SHP77 treated with DMSO at 0.1 percent for 48 hours (cell line): ENCODE measurements at regions not wholly inside any gene's neighbourhood (a gene's known extent, or its start where the extent isn't known, plus 50 kb on each side); places are given as distances from the start of the nearest gene placed in this dataset.

Source experiments
- DNase-seq: peaks from one replicate; lab custom pipeline; 2025; lab: John Stamatoyannopoulos, UW

DNA sequence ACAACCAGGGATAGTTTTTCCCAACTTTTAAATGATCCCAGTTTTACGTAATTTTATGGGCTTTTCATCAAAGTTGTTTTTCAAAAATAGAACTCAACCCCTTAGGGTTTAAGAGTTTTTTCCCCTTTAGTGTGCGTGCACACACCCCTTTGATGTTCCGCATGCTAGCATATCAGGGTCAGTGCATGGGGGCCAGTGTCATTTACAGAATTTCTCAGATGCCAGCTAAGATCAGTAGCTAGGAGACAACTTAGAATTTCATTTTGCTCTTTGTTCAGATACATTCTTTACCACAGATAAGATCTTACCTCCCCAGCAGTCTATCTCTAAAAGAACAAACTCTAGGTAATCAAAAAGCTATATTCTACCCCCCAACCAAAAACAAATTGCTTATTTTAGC, 238.5 kb upstream of the SASH1 start:
- DNase-seq, result no peak

DNA sequence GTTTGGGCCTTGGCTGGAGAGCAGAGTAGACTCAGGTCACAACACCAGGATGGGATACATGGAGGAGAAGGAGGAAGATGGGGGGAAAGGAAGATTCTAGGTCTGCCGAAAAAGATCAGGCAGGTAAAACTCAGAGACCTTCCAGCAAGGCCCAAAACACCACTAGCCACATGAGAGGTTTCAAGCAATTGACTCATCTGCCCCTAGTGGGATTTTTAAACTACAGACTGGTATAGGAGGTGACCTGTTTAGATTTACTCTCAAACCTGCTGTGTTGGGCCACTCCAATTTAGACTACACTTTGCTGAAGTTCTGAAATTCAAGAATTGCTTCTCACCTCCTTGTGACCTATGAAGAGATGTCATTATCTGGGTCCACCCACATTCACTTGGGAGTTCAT, 236.9 kb upstream of the SASH1 start:
- DNase-seq, result no peak

DNA sequence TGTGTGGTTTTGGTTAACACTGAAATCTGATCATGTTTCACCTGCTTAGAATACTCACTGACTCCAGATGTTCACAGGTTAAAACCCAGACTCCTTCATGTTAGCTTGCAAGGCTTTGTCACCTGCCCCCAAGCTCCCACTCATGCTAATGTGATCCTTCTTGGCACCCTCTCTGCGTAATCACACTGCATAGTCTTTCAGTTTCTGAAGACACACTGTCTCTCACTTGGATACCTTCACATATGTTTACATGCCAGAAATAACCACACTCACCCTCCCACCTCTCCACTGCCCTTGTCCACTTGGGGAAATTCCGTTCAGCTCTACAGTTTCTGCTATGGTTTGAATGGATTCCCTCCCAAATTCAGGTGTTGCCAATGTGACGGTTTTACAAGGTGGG, 234.7 kb upstream of the SASH1 start:
- DNase-seq, result no peak

DNA sequence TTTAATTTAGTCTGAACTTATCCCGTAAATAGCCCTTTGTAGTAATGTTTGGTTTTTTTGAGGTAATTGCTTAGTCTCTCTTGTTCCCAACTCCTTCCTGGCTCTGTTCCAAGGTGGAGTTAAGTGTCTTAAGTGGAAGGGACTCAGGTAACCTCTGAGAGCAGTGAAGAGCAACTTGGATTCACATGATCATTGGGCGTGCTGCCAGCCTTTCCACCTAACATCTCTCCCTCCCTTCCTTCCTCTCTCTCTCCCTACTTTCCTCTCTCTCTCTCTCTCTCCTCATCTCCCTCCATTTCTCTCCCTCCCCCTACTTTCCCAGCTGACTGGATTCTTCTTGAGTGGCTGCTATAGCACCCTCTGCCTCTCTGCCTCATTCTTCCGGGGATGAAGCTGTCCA, 232.9 kb upstream of the SASH1 start:
- no peak for DNase-seq

DNA sequence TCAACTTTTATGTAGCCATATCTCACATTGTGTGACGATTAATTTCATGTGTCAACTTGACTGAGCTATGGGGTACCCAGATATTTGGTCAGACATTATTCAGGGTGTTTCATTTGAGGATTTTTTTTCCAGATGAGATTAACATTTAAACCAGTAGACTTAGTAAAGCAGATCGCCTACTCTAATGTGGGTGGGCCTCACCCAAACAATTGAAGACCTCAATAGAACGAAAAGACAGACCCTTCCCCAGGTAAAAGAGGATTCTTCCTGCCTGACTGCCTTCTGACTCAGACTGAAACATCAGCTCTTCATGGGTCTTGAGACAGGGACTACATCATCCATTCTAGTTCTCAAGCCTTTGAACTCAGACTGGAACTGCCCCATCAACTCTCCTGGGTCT, 231.7 kb upstream of the SASH1 start:
- DNase-seq, result no peak

DNA sequence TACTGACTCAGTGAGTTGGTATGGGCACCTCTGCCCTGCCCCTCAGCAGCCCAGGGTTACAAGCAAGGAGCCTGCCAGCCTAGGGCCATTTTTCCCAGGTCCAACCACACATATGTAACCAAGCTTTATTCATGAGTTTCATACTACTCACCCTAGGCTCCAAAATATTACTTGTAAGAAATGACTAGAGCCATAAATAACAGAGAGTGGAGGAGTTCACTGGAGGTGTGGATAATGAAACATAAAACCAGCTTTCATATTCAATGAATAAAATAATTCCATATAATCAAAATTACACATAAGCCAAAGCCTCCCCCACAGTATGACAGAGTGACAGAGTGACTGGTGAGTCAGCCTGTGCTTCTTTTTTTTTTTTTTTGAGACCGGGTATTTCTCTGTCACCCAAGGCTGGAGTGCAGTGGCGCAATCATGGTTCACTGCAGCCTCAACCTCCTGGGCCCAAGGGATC, 229.8 kb upstream of the SASH1 start:
- DNase-seq, result no peak

DNA sequence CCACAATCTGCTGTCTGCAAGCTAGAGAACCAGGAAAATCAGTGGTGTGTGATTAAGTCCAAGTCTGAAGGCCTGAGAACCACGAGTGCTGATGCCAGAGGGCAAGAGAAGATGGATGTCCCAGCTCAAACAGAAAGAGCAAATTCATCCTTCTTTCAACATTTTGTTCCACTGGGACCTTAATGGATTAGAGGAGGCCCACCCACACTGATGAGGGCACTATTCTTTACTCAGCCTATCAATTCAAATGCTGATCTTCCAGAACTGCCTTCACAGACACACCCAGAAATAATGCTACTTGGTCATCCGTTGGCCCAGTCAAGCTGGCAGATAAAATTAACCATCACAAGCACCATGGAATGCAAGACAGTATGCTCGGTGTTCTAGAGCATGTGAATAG, 226.6 kb upstream of the SASH1 start:
- no peak for DNase-seq

DNA sequence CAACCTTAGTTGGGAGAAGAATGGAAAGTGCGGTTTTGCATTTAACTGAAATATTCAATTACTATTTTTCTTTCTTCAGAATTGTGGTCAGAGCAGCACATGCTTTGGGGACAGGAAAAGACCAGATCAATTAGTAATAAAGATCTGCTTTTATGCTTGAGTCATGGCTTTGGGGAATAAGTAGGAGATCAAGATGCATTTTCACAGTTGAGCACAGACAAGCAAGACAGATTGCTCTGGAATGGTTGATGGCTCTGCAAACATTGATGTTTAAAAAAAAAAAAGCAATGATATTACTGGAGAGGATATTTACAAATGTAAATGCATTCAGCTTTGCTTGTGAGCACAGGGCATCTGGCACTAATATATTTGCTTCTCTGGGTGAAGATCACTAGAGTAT, 224.4 kb upstream of the SASH1 start:
- DNase-seq, result no peak

DNA sequence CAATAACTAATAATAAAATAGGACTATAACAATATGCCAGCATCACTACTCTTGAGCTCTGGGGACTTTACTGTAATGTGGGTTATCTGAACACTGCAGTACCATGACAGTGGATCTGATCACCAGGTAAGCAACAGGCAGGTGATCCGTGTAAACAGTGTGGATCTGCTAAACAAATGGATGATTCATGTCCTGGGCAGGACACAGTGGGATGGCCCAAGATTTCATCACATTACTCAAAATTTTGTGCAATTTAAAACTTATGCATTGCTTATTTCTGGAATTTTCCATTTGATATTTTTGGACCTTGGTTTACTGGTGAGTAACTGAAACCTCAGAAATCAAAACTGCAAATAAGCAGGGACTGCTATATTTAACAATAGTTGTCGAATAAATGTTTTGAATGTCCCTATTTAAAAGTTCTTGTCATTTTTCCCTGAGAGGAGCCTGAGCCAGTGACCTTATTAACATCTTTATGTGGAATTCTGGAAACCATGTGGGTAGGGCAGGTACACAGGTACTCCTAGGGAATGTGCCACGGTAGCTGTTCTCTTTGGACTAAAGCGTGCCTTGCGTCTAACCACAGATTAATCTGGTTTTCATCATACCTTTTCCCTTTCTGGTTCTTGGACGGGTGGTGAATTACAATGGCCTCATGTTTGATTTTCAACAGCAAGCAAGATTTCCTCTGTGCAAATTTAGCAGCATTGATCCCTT, 214.5 kb upstream of the SASH1 start:
- DNase-seq, result no peak

DNA sequence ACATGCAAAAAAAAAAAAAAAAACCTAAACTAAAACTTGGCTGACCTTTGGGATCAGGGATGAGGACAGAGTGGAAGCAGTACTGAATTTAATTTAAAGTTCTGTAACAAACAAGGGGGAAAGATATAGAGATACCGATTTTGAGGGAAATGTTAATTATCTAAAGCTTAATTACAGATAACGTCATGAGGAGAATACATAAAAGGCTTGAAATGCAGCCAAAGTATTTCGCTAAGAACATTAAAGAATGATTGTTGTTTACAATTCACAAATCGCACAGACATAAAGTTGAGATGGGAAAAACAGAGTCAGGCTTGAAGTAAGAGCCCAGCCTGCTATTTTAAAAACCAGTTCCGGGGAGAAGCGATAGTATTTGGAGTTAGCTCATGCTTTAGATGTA, 208.0 kb upstream of the SASH1 start:
- DNase-seq, result no peak

DNA sequence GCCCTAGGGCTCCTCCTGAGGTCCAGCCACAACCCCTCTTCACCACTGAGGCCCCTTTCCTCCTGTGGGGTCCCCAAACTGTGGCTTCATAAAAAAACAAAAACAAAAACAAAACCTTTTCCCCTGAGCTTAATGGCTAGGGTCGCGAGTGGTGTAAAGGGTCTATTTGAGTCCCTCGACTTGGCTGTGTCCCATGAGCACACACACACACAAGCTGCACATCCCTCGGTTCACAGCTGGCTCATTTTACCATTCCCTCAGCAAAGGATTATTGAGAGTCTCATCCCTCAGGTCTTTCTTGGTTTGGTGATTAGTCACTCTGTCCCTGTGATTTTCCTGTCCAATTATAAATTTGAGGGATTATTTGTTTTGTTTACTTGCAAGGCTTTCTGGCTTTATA, 206.1 kb upstream of the SASH1 start:
- no peak for DNase-seq

DNA sequence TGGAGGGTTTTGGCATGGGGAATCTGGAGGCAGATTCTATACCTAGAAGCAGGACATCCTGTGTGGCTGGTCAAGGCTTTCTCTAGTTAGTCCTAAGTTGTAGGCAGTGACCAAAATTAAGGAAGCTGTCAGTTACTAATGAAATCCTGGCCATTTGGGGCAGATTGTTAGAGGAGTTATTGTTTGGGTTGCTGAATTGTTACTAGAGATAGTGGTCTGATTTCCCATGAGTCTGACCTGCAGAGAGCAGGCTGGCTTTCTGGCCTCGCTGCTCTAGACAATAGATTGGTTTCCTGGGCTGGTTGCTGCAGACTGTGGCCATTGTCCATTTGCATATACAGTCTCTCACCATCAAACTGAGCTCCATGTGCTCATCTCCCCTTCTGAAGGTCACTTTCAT, 205.0 kb upstream of the SASH1 start:
- DNase-seq, result no peak

DNA sequence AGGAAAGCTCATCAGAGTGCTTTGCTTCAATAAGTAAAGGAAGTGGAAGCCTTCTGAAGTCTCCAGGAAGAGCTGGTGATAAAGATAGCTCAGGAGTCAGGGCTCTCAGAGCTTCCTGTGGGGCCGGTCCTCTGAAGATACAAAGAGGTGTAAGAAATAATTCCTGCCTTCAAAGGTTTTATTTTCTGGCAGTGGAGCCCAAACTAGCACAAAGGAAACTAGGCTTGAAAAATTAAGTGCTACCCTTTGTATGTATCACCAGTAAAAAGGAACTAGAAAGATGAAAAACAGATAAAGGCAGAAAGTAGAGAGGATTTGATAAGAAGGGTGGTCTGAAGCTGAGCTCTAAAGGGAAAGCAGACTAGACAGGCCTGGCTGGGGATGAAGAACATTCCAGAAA, 204.1 kb upstream of the SASH1 start:
- no peak for DNase-seq

DNA sequence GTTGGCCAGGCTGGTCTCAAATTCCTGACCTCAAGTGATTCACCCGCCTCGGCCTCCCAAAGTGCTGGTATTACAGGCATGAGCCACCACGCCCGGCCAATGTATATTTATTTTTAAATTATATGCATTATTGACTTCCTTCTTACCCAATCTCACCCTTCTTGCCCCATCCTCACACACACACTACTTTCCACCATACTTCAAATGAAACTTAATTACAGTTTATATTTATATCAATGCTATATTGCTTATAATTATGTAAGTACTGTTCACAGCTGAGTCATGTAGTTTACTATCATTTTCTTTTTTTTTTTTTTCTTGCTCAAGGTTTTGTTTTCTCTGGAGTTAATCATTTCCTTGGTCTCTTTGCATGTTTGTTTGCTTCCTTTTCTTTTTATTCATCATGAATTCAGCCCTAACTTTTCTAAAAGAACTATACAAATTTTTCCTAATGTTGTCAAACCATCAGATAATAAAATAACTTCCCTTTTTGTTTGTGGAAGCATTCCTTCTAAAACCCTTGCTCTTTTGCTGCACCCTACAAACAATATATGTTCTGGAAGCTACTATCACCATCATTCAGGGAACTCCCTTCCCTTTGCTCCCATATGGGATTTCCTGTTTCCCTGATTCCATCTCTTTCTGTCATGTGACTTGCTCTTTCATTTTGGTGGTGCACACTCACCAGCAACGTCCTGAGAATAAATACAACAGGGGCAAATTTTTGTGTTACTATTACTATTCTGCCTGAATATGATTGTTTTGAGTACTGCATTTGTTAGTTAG, 201.7 kb upstream of the SASH1 start:
- no peak for DNase-seq

DNA sequence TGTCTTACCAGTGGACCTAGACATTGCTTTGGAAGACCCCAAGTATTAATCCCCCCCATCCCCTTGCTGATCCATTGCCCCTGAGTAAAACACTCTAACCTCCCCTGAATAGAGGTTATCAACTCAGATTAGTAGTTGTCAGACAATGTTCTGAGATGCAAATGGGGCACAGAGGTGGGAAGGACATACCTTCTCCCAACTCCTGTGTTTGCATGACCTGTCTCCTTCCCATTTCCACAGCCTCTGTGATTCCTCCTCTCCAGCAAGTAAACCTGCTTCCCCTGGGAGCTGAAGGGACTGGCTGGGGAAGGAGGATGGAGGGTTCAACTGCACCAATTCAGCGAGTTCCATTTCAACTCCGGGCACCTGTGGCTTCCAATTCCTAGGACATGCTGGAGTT, 199.8 kb upstream of the SASH1 start:
- no peak for DNase-seq

DNA sequence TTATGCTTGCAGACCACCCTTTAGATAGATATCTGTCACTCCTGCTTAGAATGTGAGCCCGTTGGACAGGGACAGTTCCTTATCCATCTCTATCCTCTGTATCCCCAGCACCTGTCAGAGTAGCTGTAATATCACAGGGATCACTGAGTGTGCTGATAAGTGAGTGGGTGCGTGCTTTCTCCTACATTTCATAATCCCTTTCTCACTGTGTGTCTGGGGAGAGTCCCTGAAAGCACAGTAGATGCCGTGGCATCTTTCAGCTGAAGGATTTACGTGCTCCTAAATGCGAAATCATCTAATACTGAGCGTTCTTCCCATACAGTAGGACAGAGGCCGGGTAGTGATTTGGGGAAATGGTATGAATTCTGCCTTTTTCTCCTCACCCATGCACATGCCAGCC, 198.9 kb upstream of the SASH1 start:
- no peak for DNase-seq

DNA sequence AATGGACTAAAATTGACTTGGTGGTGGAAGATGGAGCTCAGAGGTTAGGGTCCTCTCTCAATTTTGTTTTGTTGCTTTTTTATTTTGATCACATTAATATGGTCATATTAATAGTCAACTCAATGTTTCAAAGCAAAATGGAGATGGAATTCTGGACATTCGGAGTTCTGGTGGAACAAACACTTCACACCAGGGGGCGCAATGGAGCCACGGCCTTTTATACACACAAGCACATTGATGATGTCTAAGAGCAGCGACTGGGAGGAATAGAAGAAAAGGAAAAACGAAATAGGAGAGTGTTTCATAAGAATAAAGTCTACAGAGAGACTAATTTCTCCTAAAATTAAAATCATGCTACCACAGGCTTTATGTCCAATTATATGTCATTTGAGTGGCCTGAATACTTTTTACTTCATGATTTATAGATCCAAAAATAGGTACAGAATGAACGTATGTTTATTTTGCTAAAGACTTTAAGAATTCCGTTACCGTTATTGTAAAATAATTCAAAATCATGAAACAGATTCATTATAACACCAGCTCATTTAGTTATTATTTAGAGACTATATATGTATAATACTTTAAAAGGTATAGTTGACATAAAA, 197.6 kb upstream of the SASH1 start:
- DNase-seq, result peak; percentile 70

DNA sequence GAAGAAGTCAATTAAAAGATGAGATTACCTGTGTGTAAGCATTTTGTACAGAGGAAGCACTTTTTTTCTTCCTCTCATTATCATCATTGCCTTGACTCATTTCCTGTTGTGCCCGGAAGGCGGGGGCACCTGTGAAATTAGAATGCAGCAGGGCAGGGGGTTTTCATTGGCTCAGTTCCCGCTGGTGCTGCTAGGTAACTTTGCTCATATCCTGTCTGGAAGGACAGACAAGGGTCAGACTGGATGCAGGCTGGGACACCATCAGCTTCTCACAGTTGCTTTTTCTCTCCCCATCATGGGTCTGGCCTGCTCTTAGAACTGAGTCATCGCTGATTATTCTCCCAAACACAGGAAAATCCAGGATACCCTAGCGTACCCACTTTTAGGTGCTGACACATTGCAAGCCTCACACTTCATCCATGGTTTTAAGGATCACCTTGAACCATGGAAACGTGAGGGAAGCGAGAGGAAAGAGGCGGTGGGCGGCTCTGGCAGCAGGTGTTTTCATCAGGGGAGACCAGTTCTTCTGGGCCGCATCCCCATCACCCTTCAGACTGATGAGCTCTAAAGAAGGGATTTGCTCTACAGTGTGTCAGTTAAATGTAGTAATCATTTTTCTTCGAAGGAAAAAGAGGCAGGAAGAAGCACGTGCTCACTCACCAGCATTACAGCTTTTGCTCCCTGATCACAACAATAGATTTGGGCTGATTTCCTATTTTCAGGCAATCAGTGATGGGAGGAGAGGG, 195.7 kb upstream of the SASH1 start:
- DNase-seq, result no peak

DNA sequence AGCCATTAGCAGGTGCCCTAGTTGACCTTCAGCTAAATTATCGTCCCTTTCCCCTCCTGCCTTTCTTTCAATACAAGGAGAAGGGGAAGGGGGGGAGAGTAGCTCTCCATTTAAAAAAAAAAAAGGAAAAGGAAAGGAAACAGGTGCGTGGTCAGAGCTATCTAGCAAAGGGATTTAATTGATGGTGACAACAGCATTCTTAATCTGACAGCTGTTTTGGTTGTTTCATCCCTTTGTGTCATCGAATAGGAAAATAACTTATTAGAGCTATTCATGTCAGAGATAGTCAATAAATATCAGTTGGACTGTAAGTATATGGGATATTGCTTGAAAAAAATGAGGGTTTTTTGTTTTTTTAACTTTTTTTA, 195.2 kb upstream of the SASH1 start:
- DNase-seq, result no peak

DNA sequence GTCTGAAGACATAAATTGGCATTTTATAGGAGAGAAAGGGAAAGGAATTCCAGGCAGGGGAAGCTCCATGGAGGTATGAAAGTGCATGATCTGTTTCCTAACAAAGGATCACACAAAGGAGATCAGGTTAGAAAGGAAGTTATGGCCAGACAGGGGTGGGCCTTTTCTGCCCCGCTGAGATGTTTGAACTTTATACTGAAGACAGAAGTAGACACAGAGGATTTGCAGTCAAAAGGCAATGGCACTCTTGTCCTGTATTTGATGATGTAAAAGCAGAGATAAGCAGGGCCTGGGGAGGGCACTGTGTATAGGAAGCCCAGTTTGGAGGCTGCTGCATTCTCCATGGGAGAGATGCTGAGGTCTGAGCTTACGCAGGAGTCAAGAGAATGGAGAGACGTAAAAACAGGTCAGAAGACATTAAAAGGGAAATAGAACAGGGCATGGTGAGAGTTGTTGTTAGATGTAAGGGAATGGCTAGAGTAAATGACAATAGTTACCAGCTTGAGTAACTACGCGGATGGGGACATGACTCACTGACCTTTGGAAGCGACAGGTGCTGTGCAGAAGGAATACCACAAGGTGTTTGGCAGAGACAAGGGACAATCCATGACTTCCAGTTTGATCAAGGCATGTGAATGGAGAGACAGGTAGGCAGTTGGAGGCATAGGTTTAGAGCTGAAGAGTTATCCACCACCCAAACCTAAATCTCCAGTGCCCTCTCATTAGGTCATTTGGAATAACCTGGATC, 190.6 kb upstream of the SASH1 start:
- no peak for DNase-seq

DNA sequence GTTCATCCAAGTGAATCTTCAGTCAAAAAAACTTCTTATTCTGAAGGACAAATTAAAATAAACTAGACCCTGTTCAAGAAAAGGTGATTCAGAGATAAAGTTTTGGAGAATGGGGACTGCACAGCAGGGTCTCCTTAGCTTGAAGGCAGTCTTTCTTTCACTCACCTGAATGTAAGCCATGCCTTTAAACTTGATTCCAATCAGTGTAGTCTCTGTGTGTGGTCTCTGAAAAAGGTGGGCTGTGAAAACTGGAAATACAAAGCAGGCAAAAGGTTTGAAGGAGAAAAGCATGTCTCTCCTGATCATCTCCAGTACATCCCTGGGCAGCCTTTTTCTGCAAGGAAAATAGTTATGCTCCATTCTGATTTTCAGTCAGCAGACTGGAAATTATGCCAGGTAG, 188.0 kb upstream of the SASH1 start:
- no peak for DNase-seq

DNA sequence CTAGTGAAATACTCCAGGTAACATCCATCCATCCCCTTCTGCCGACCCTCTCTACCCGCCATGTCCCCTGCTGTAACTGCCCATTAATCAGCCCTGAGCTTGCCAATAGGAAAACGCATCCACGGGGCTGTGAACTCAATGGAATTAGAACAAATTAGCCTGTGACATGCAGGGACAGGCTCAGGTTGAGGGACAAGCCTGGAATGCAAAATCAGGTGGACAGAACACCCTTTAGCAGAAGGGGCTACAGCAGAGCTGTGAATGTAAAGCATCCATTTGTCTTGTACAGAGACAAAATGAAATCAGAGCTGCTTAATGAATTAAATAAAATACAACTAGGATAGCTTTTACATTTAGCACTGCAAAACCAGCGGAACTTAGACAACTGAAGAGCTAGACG, 187.3 kb upstream of the SASH1 start:
- DNase-seq, result no peak
